SJSA1 (cell line): ENCODE measurements at regions not wholly inside any gene's neighbourhood (a gene's known extent, or its start where the extent isn't known, plus 50 kb on each side); places are given as distances from the start of the nearest gene placed in this dataset.

ENCODE experiments used
- DNase-seq, 2 experiments: peaks; one replicate each; pipeline ENCODE4 v3.0.0-alpha.2; 2015 to 2020; ENCODE audit warnings: low spot score in 2 of 2, low read depth in 1 of 2
- H3K27ac ChIP-seq: fragments of 250-450 bp; sonication (Bioruptor Pico); 2 replicates; pipeline ENCODE4 v1.5.1; 2020; ENCODE audit warnings: mild to moderate bottlenecking, moderate library complexity
- H3K27me3 ChIP-seq: fragments of 250-450 bp; sonication (Bioruptor Pico); replicated peaks from 2 replicates; pipeline ENCODE4 v1.5.1; 2020; ENCODE audit warnings: mild to moderate bottlenecking, moderate library complexity
- H3K36me3 ChIP-seq: fragments of 250-450 bp; sonication (Bioruptor Pico); 2 replicates; pipeline ENCODE4 v1.5.1; 2020; ENCODE audit warnings: mild to moderate bottlenecking
- H3K4me1 ChIP-seq: fragments of 250-450 bp; sonication (Bioruptor Pico); replicated peaks from 2 replicates; pipeline ENCODE4 v1.6.1; 2021; ENCODE audit warnings: mild to moderate bottlenecking
- H3K4me3 ChIP-seq: fragments of 250-450 bp; sonication (Bioruptor Pico); 2 replicates; pipeline ENCODE4 v1.5.1; 2020; ENCODE audit warnings: mild to moderate bottlenecking
- H3K9me3 ChIP-seq: fragments of 250-450 bp; sonication (Bioruptor Pico); replicated peaks from 2 replicates; pipeline ENCODE4 v1.5.1; 2020; ENCODE audit warnings: mild to moderate bottlenecking

DNA sequence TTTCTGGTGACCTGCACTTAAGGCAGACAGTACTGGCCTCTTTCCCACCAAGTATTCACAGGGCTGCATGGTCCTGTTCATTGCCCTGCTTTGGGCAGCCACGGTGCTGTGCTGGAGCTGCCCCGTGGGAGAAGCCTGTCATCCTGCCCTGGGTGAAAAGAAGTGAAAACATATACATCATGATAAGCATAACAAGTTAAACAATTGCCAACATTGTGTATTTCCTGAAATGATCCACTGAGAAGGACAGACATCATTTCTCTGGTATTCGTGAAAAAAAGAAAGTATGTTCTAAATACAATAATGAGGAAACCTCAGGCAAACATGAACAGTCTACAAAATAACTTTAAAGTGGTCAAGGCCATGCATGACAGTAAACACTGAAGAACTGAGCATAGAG is 393.1 kb downstream of the TMEM135 start:
- DNase-seq = peak in 1 of 2 experiments; percentile 41
- H3K4me1 ChIP-seq = peaks cover 49% of the 10 kb centered on the region
- no peaks in the 10 kb centered on the region for H3K36me3 ChIP-seq
- H3K4me3 ChIP-seq = no peak overlapping the region
- H3K27me3 ChIP-seq = no peaks in the 10 kb centered on the region
- H3K9me3 ChIP-seq = no peaks in the 10 kb centered on the region
- peak overlapping the region; percentile 86 for H3K27ac ChIP-seq

DNA sequence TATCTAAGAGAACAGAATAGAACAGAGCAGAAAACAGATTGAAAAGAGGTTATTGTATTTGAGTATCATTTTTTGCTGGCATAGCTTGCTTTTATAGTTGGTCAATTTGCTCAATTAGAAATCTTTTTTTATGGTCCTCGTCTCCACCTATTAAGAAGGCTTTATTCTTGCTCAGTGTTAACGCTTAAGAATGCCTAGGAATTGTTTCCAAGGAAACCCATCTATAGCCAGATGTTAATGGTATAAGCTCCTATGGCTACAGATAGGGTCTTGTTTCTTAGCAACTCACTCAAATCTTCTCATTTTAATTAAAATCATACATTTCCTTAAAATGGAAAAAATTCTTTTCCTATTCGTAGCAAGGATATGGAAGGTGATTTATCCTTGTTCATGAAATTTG is 392.3 kb downstream of the TMEM135 start:
- H3K9me3 ChIP-seq = no peaks in the 10 kb centered on the region
- peak overlapping the region; percentile 86 for H3K27ac ChIP-seq
- H3K27me3 ChIP-seq = no peaks in the 10 kb centered on the region
- DNase-seq = no peak
- H3K4me1 ChIP-seq = peaks cover 57% of the 10 kb centered on the region
- no peaks in the 10 kb centered on the region for H3K36me3 ChIP-seq
- no peak overlapping the region for H3K4me3 ChIP-seq

DNA sequence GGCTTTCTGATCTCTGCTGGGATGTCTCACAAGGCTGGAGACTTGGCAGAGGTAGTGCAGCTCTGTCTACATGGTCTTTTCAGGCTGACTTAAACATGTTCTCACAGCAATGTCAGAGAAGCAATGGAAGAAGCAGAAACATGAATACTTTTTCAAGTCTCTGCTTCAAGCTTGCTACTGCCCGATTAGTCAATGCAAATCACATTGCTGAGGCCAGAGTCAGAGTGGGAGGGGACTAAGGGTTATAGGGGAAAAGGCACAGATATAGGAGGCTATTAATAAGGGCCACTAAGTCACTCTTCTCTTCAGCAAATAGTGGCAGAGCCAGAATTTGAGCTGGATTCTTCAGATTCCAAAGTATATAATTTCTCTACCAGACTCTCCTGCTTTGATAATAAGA is 390.5 kb downstream of the TMEM135 start:
- Histone ChIP-seq H3K27me3 (no peaks in the 10 kb centered on the region), H3K4me1 (peaks cover 65% of the 10 kb centered on the region), H3K4me3 (no peak overlapping the region), H3K27ac (peak overlapping the region; percentile 39; the same call in 1 of the 2 replicates), H3K36me3 (no peaks in the 10 kb centered on the region), H3K9me3 (no peaks in the 10 kb centered on the region)
- no peak for DNase-seq

DNA sequence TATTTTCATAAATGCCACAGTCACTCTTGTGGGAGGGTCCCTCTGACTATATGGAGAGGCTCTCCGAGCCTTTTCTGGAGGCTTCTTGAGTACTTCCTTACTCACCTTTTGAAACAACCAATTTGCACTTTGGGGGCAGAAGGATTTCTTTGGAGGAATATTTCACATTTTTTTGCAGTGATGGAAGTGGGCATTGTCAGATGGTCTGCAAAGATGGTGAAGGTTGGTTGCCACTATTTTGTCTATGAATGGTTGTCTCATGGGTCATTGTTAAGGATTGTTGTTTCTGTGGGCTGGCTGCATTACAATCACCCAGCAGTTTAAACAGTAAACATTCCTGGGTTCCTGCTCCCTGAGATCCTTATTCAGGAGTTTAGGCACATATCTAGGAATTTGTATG is 388.2 kb downstream of the TMEM135 start:
- Histone ChIP-seq H3K4me3 (no peak overlapping the region), H3K4me1 (peaks cover 56% of the 10 kb centered on the region), H3K27me3 (no peaks in the 10 kb centered on the region), H3K9me3 (no peaks in the 10 kb centered on the region), H3K36me3 (no peaks in the 10 kb centered on the region), H3K27ac (peak overlapping the region; percentile 100)
- DNase-seq = peak; percentile 57 to 83

DNA sequence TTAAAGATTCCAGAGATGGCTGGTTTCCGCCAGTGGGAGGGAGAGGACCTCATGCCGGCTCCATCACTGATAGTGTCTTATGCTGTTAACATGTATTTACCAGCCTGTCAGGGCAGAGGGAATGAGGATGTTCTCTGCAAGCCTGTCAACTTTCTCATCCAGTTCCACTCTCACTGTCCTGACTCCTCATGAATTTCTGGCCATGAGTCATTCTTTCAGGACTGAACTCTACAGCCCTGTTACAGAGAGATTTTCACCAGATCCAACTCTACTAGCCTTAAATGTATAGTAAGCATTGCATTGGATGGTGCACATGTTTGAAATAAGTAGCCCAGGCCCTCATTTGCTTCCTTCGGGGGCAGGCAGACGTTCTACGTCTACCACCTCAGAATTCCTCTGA is 387.7 kb downstream of the TMEM135 start:
- DNase-seq = no peak
- peaks cover 50% of the 10 kb centered on the region for H3K4me1 ChIP-seq
- no peaks in the 10 kb centered on the region for H3K36me3 ChIP-seq
- H3K9me3 ChIP-seq = no peaks in the 10 kb centered on the region
- H3K27ac ChIP-seq = peak overlapping the region; percentile 100
- H3K4me3 ChIP-seq = no peak overlapping the region
- no peaks in the 10 kb centered on the region for H3K27me3 ChIP-seq

DNA sequence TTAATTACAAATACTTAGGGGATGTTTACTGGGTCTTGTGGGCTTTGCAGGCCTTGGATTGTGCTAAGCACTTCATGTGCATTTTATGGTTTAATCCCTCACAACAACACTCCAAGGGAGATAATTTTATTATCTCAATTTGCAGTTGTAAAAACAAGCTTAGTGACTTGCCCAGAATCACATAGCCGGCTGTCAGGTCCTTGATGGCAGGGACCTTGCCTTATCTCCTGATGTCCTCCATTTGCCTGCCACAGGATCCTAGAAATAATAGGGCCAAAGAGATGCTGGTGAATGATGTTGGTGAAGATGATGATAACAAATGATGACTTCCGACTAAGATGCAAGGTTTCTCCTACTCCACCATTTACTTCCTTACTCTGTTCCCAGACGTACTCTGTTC is 385.4 kb downstream of the TMEM135 start:
- Histone ChIP-seq H3K4me3 (no peak overlapping the region), H3K9me3 (no peaks in the 10 kb centered on the region), H3K27ac (peak overlapping the region; percentile 59), H3K27me3 (no peaks in the 10 kb centered on the region), H3K36me3 (no peaks in the 10 kb centered on the region), H3K4me1 (peaks cover 44% of the 10 kb centered on the region)
- no peak for DNase-seq

DNA sequence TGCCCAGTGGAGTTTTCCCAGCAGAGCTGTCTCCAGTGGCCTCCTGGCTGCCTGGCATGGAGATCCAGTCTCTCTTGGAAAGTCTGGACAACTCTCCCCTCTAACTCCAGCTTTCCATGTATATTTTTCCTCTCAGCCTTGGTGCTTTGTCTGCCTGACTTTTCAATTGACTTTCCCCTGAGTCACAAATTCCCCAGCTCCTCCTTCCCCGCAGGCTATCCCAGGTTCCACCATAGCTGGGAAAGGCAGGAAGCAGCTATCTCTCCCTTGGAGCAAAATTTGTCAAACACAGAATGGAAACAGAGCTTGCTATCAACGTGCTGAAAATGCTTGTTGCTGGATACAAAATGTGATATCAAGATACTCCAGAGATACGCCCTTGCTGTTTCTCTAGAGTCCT is 384.8 kb downstream of the TMEM135 start:
- DNase-seq = peak; percentile 30 to 43

DNA sequence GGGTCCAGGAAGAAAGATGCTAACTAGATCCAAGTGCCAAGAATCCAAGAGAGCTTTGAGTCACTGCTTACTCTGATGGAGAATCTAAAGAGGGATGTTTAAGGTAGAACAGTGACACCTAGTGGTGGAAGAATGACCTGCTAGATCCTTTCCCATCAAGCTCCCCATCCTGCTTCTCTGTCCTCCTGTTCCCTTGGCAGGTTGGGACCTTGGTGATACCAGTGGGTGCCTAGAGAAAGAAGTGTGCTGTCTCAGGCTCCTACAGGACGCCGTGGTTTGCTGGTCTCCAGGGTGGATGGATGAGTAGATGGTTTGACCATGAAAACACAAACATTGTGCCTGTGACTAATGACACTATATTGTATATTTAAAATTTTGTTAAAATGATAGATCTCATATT is 383.7 kb downstream of the TMEM135 start:
- Histone ChIP-seq H3K36me3 (no peaks in the 10 kb centered on the region), H3K4me3 (no peak overlapping the region), H3K27me3 (no peaks in the 10 kb centered on the region), H3K27ac (no peak overlapping the region), H3K4me1 (peaks cover 33% of the 10 kb centered on the region), H3K9me3 (no peaks in the 10 kb centered on the region)
- peak; percentile 37 for DNase-seq

More for the DNA sequence above, 384.8 kb downstream of the TMEM135 start:
- Histone ChIP-seq H3K4me1 (peaks cover 38% of the 10 kb centered on the region), H3K4me3 (no peak overlapping the region), H3K27ac (peak overlapping the region; percentile 59), H3K27me3 (no peaks in the 10 kb centered on the region), H3K36me3 (no peaks in the 10 kb centered on the region), H3K9me3 (no peaks in the 10 kb centered on the region)

DNA sequence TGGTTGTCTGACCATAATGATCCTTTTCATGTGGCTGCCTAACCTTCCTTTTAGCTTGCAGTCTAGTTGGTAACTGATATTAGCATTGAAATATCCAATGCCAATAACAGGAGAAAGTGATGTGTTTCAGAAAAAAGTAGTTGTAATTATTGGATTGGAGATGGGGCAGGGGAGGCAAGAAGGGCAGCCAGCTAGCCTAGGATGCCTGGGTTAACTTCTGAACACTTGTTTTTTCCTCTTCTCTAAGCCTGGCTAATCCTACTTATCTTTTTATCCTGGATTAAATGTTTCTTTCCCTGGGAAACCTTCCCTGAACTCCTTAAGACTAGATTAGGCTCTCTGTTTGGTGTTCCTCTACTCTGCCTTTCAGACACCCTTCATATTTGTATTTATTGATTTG is 380.2 kb downstream of the TMEM135 start:
- Histone ChIP-seq H3K27ac (no peak overlapping the region), H3K9me3 (no peaks in the 10 kb centered on the region), H3K4me1 (peaks cover 11% of the 10 kb centered on the region), H3K36me3 (no peaks in the 10 kb centered on the region), H3K27me3 (no peaks in the 10 kb centered on the region), H3K4me3 (no peak overlapping the region)
- DNase-seq = no peak

DNA sequence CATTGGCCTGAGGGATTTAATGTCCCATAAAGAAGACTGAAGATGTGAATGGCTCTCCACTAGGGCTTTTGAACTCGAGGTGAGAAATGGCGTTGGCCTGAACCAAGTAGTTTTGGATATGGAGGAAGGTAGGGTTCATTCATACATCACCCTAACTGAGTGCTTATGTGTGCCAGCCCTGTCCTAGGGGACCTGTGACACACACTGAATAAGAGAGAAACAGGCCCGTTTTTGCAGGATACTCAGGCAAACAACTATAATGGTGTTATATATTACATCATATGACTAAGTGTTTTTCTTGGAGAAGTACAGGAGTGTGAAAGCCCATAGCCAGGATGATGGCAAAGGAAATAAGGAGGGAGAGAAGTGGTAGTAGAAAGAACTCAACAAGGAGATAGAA is 368.1 kb downstream of the TMEM135 start:
- Histone ChIP-seq H3K27ac (no peak overlapping the region), H3K4me1 (no peaks in the 10 kb centered on the region), H3K27me3 (no peaks in the 10 kb centered on the region), H3K4me3 (no peak overlapping the region), H3K36me3 (no peaks in the 10 kb centered on the region), H3K9me3 (no peaks in the 10 kb centered on the region)
- no peak for DNase-seq

DNA sequence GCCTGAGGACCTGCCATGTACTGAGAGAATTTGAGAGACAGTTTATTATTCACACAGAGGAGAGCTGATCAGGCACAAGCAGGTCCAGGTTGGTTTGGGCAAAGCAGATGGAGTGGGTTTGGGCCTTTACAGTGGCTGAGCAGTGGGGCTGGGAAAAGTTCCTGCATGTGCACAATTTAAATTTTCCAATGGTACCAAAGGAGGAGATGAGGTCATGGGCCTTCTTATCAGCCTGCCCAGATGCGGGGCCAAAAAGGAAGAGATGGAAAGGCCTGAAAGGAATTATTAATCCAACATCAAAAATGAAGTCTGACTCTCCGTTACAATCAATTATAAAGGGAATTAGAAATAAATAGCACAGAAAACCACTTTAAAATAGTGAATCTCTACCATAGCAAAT is 367.6 kb downstream of the TMEM135 start:
- Histone ChIP-seq H3K4me1 (no peaks in the 10 kb centered on the region), H3K36me3 (no peaks in the 10 kb centered on the region), H3K27me3 (no peaks in the 10 kb centered on the region), H3K27ac (no peak overlapping the region), H3K4me3 (no peak overlapping the region), H3K9me3 (no peaks in the 10 kb centered on the region)
- no peak for DNase-seq

DNA sequence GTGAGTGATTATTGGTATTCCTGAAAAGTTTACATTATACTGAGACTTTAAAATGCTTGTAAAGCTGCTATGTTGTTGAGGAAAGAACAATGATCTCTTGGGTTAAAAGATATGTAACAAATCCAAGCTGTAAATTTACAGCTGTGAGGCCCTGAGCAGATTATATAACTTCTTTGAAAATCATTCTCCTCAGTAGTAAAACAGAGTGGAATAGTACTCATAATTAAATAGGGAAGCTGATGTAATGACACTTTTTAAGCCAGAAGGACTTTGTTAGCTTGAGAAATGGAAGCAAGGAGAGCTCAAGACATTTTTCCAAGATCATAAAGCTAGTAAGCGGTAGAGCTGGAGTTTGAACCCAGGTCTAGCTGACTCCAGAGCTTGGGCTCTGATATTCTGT is 363.9 kb downstream of the TMEM135 start:
- no peaks in the 10 kb centered on the region for H3K27me3 ChIP-seq
- no peaks in the 10 kb centered on the region for H3K36me3 ChIP-seq
- no peak for DNase-seq
- H3K4me3 ChIP-seq = no peak overlapping the region
- H3K4me1 ChIP-seq = no peaks in the 10 kb centered on the region
- no peak overlapping the region for H3K27ac ChIP-seq
- H3K9me3 ChIP-seq = no peaks in the 10 kb centered on the region

DNA sequence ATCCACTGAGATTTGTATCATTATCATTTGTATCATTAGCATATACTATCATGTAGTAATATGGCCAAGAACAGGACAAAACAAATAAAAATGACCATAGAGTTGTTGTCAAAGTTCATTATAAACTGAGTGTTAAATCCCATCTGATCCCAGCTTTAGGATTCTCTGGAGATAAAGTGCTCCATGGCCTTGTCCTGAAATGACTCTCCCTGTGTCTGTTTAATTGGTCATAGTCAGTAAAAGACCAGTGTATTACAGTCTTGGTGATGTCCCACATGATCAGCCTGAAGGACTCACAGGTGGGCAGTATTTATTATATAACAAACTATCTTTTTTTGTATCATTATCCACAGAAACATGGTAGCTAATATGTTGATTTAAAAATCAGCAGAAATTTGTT is 361.6 kb downstream of the TMEM135 start:
- H3K4me3 ChIP-seq = no peak overlapping the region
- no peaks in the 10 kb centered on the region for H3K9me3 ChIP-seq
- H3K27me3 ChIP-seq = no peaks in the 10 kb centered on the region
- H3K36me3 ChIP-seq = no peaks in the 10 kb centered on the region
- no peak overlapping the region for H3K27ac ChIP-seq
- DNase-seq = no peak
- no peaks in the 10 kb centered on the region for H3K4me1 ChIP-seq

DNA sequence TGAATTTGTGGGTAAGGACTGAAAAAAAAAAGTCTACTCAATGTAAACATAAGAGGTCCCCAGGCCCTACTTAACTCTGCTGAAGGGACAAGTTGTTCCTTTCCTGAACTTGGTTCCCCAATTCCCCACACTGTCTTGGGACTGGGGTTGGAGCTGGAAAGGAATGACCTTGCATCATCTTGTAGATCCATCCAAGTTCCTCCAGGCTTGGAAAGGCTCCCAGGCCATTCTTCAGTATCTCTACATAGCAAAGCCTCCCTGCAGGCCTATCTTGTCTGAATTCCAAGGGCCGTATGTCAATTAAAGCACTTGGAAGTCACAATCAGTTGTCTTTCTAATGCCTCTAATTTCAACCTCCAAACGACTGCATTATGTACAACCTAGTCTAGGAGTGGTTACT is 361.2 kb downstream of the TMEM135 start:
- Histone ChIP-seq H3K36me3 (no peaks in the 10 kb centered on the region), H3K27ac (no peak overlapping the region), H3K9me3 (no peaks in the 10 kb centered on the region), H3K4me1 (no peaks in the 10 kb centered on the region), H3K4me3 (no peak overlapping the region), H3K27me3 (no peaks in the 10 kb centered on the region)
- DNase-seq = no peak

DNA sequence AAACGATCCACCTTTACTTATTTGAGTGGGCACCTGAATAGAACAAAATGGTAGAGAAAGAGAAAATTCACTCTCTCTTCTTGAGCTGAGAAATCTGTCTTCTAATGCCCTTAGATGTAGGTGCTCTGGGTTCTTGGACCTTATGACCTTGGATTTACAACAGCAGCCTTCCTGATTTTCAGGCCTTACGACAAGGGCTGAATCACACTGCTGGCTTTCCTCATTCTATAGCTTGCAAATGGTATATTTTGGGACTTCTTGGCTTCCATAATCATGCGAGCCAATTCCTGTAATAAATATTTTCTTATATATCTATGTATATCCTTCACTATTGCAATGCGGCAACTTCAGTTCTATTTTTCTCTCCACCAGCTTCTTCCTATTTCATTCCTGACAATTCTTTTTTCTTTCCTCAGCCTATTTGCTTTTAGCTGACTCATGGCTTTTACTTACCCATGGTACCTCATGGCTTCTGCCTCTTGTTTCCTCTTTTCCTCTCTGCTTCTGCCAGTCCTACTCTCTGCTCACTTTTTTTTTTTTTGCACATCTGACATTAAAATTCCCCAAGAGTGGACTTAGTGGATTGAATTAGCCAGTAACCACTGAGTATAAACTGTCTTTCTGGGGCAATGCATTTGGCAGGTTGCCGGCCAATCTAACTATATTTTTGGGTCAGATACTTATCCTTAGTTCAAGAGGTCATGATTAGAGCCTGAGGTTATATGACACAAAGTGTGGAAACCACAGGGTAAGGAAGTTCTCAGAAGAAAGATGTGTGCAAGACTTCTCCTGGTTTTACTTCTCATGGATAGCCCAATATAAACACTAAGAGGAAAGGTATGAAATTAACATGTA is 359.5 kb downstream of the TMEM135 start:
- no peaks in the 10 kb centered on the region for H3K4me1 ChIP-seq
- no peak overlapping the region for H3K4me3 ChIP-seq
- no peak for DNase-seq

More for the DNA sequence above, 359.5 kb downstream of the TMEM135 start:
- Histone ChIP-seq H3K9me3 (no peaks in the 10 kb centered on the region), H3K36me3 (no peaks in the 10 kb centered on the region), H3K27ac (no peak overlapping the region), H3K27me3 (no peaks in the 10 kb centered on the region)
